ENCODE measurements at regions not wholly inside any gene's neighbourhood (a gene's known extent, or its start where the extent isn't known, plus 50 kb on each side); places are given as distances from the start of the nearest gene placed in this dataset.

GRCh38 chr20:23197836-23198235, 111.7 kb upstream of the CD93 start:
- H3K4me1 ChIP-seq, result no peaks in the 10 kb centered on the region
- H3K4me2 ChIP-seq, result no peak overlapping the region
- 52% methylated on average over 4 of the region's 4 CpGs for WGBS (ENCODE audit: missing lambda C conversion rate)
- CTCF ChIA-PET, result interaction anchor here (0.7 to 1.7 kb wide), 2 partner anchors 28 to 147 kb away, joined by 3 to 5 read pairs; no protein-coding TSS in a partner anchor
- peaks cover 6% of the 10 kb centered on the region; the same call in 1 of the 3 replicates for H3K9me3 ChIP-seq
- DNase-seq (ENCODE audit: low read depth in 1 of 2, low spot score in 1 of 2), result no peak
- ATAC-seq, result no peak
- FAIRE-seq, result no peak
- H3K4me3 ChIP-seq, result no peak overlapping the region
- no peak for TF ChIP-seq ELK1 (IDR thresholded peaks at IDR 0.05; ENCODE audit: low read depth, low read length)
- 0 out of 4 replicates have a peak, but pooled peaks of 1 of the 2 experiments have one; percentile 15 for TF ChIP-seq CEBPB (IDR thresholded peaks at IDR 0.05)
- TF ChIP-seq CBX8 (IDR thresholded peaks at IDR 0.05), result no peak
- H3K27ac ChIP-seq, result no peak overlapping the region
- POLR2A ChIA-PET, result no interaction called here

- Histone ChIP-seq H3K9me3 (peaks cover 6% of the 10 kb centered on the region; the same call in 1 of the 3 replicates), H3K4me2 (no peak overlapping the region), H3K27ac (no peak overlapping the region), H3K4me3 (no peak overlapping the region), H3K4me1 (no peaks in the 10 kb centered on the region)
- POLR2A ChIA-PET, result no interaction called here
- TF ChIP-seq HES2 (IDR thresholded peaks at IDR 0.05) (no peak), CHD2 (IDR thresholded peaks at IDR 0.05; ENCODE audit: low read length, partially characterized antibody) (no peak), JUNB (IDR thresholded peaks at IDR 0.05) (no peak), NFE2L2 (conservative IDR thresholded peaks at IDR 0.05; ENCODE audit: low read length) (no peak), GATA3 (IDR thresholded peaks at IDR 0.05; ENCODE audit: borderline replicate concordance) (no peak), RFX5 (IDR thresholded peaks at IDR 0.05) (no peak), FOXS1 (CRISPR knock-in tag; IDR thresholded peaks at IDR 0.05) (no peak), MAX (IDR thresholded peaks at IDR 0.05) (no peak), PBX3 (IDR thresholded peaks at IDR 0.05) (no peak), KDM1A (IDR thresholded peaks at IDR 0.05; ENCODE audit: low read depth) (no peak), EHF (CRISPR knock-in tag; IDR thresholded peaks at IDR 0.05) (no peak), TP53 (CRISPR knock-in tag; IDR thresholded peaks at IDR 0.05) (no peak), EHMT2 (IDR thresholded peaks at IDR 0.05; ENCODE audit: low read depth) (no peak), HOXB13 (CRISPR knock-in tag; IDR thresholded peaks at IDR 0.05; ENCODE audit: low read depth) (no peak), CTCF (IDR thresholded peaks at IDR 0.05) (no peak), ZC3H11A (IDR thresholded peaks at IDR 0.05) (no peak), CBX8 (IDR thresholded peaks at IDR 0.05) (no peak), ZSCAN20 (CRISPR knock-in tag; IDR thresholded peaks at IDR 0.05) (no peak), HDAC2 (IDR thresholded peaks at IDR 0.05) (no peak)
- FAIRE-seq, result no peak
- DNase-seq (ENCODE audit: low read depth in 1 of 2, low spot score in 1 of 2), result no peak
- CTCF ChIA-PET, result interaction anchor here (0.9 kb wide), 1 partner anchor 857 kb away, joined by 4 read pairs; no protein-coding TSS in a partner anchor
- WGBS (ENCODE audit: missing lambda C conversion rate), result 33% methylated on average over 1 of the region's 1 CpG
- ATAC-seq, result no peak
Observed at GRCh38 chr20:23195636-23196035, 109.5 kb upstream of the CD93 start.

- 27% methylated on average over 5 of the region's 5 CpGs for WGBS (ENCODE audit: missing lambda C conversion rate)
- ChIA-PET CTCF (interaction anchor here (1.1 to 2.2 kb wide), 4 partner anchors 11 to 502 kb away, joined by 3 to 7 read pairs (median 4); no protein-coding TSS in a partner anchor), POLR2A (no interaction called here)
- TF ChIP-seq ELK1 (IDR thresholded peaks at IDR 0.05; ENCODE audit: low read depth, low read length), result no peak
- no peak for TF ChIP-seq MAX (IDR thresholded peaks at IDR 0.05)
- TF ChIP-seq SMC3 (IDR thresholded peaks at IDR 0.05), result no peak
- TF ChIP-seq HOXB13 (CRISPR knock-in tag; IDR thresholded peaks at IDR 0.05; ENCODE audit: low read depth), result no peak
- TF ChIP-seq NFE2L2 (conservative IDR thresholded peaks at IDR 0.05; ENCODE audit: low read length), result no peak
- TF ChIP-seq HES2 (IDR thresholded peaks at IDR 0.05), result no peak
- TF ChIP-seq HEYL (CRISPR knock-in tag; IDR thresholded peaks at IDR 0.05), result no peak
- Histone ChIP-seq H3K27ac (no peak overlapping the region), H3K4me2 (no peak overlapping the region), H3K4me3 (no peak overlapping the region), H3K4me1 (no peaks in the 10 kb centered on the region), H3K9me3 (peaks cover 6% of the 10 kb centered on the region; the same call in 1 of the 3 replicates)
- FAIRE-seq, result no peak
- ATAC-seq, result no peak
- DNase-seq (ENCODE audit: low read depth in 1 of 2, low spot score in 1 of 2), result no peak
Observed at GRCh38 chr20:23193801-23194384, 107.8 kb upstream of the CD93 start.
